Endothelial cell of umbilical vein (primary cell): ENCODE measurements at regions not wholly inside any gene's neighbourhood (a gene's known extent, or its start where the extent isn't known, plus 50 kb on each side); places are given as distances from the start of the nearest gene placed in this dataset.

Experiments used
- BruUV-seq: library from RNA; stranded (reverse); fragments of 400-500 nt; replicated peaks from 2 replicates; lab custom pipeline; 2021; lab: Mats Ljungman, UMichigan
- CTCF ChIA-PET: fragments of 300-600, 350-600 bp; sonication (Branson Sonifier 250); formaldehyde crosslinking; loops from one replicate; lab custom pipeline; 2021; ENCODE audit warnings: antibody characterized with exemption, inconsistent platforms; lab: Charles Lee
- POLR2A ChIA-PET: fragments of 300-600, 350-600 bp; sonication (Branson Sonifier 250); formaldehyde crosslinking; loops from one replicate; lab custom pipeline; 2021; ENCODE audit warnings: antibody characterized with exemption, inconsistent platforms; lab: Charles Lee
- DNase-seq: peaks from one replicate; pipeline ENCODE4 v3.0.0-alpha.2; 2011; ENCODE audit warnings: low read depth, low spot score
- FAIRE-seq: peaks from 2 replicates; lab custom pipeline; 2011; peaks lifted over from hg19 to GRCh38; lab: Jason Lieb, UNC
- H2AFZ ChIP-seq: 2 replicates; pipeline ENCODE4 v1.6.0; 2012; ENCODE audit warnings: low read depth, low read length, control low read depth, inconsistent platforms
- H3K27ac ChIP-seq: 2 replicates; pipeline ENCODE4 v1.5.1; 2011; ENCODE audit warnings: low read depth, mild to moderate bottlenecking, control low read depth, low read length, moderate library complexity; ENCODE audit not compliant: insufficient read depth
- H3K27me3 ChIP-seq, 2 experiments: 2 replicates each; pipeline versions ENCODE4 v1.6.0 to v1.6.1; 2011; ENCODE audit warnings: low read length in 2 of 2, mixed read lengths in 1 of 2; ENCODE audit not compliant: control insufficient read depth in 2 of 2, insufficient read depth in 2 of 2
- H3K36me3 ChIP-seq, 2 experiments: 2 replicates in 1 of 2; 3 replicates in 1 of 2; pipeline ENCODE4 v1.5.1; 2011; ENCODE audit warnings: low read length in 2 of 2, mild to moderate bottlenecking in 1 of 2, moderate library complexity in 1 of 2; ENCODE audit not compliant: control insufficient read depth in 2 of 2, insufficient read depth in 2 of 2; ENCODE audit errors: extremely low read depth in 1 of 2
- H3K4me1 ChIP-seq: 3 replicates; pipeline ENCODE4 v1.5.1; 2011; ENCODE audit warnings: mild to moderate bottlenecking, low read length; ENCODE audit not compliant: control insufficient read depth, insufficient read depth; ENCODE audit errors: extremely low read depth
- H3K4me2 ChIP-seq: 2 replicates; pipeline ENCODE4 v1.6.1; 2011; ENCODE audit warnings: low read length, control low read depth, mixed read lengths; ENCODE audit not compliant: insufficient read depth
- H3K4me3 ChIP-seq, 3 experiments: fragments of 200-600 bp in 1 of 3; sonication (generic), shearing (Covaris generic) in 1 of 3; replicated peaks in 1 of 3; 2 replicates each; pipeline ENCODE4 v1.5.1; 2011 to 2016; ENCODE audit warnings: control low read depth in 3 of 3, low read length in 3 of 3, mild to moderate bottlenecking in 2 of 3, inconsistent platforms in 1 of 3, low read depth in 1 of 3, moderate library complexity in 1 of 3; ENCODE audit not compliant: insufficient read depth in 1 of 3
- H3K79me2 ChIP-seq: 2 replicates; pipeline ENCODE4 v1.6.0; 2012; ENCODE audit warnings: low read length, inconsistent platforms; ENCODE audit not compliant: control insufficient read depth, insufficient read depth
- H3K9ac ChIP-seq: replicated peaks from 2 replicates; pipeline ENCODE3; 2011; ENCODE audit warnings: low read length, control low read depth; ENCODE audit not compliant: insufficient read depth; ENCODE audit errors: extremely low read depth
- H3K9me1 ChIP-seq: replicated peaks from 3 replicates; pipeline ENCODE4 v1.6.0; 2011; ENCODE audit warnings: mild to moderate bottlenecking, low read length; ENCODE audit not compliant: control insufficient read depth, insufficient read depth; ENCODE audit errors: extremely low read depth
- H3K9me3 ChIP-seq: replicated peaks from 2 replicates; pipeline ENCODE4 v1.5.1; 2012; ENCODE audit warnings: low read length, inconsistent platforms; ENCODE audit not compliant: control insufficient read depth, insufficient read depth
- H4K20me1 ChIP-seq: replicated peaks from 2 replicates; pipeline ENCODE3; 2011; ENCODE audit warnings: mild to moderate bottlenecking, low read length; ENCODE audit not compliant: control insufficient read depth, insufficient read depth; ENCODE audit errors: extremely low read depth
- CTCF ChIP-seq, 2 donors: IDR thresholded peaks; 1 replicate in 1 of 2; 2 replicates in 1 of 2; pipeline ENCODE4 v1.5.1; 2011; ENCODE audit warnings: low read length in 2 of 2, mild to moderate bottlenecking in 2 of 2, moderate library complexity in 2 of 2, control low read depth in 1 of 2, inconsistent platforms in 1 of 2, low read depth in 1 of 2; ENCODE audit not compliant: insufficient read depth in 1 of 2; ENCODE audit errors: extremely low read depth in 1 of 2
- EZH2 ChIP-seq: IDR thresholded peaks from 2 replicates; pipeline ENCODE4 v1.6.1; 2012; ENCODE audit warnings: borderline replicate concordance, low read depth, mild to moderate bottlenecking, moderate library complexity, low read length, inconsistent platforms; ENCODE audit not compliant: severe bottlenecking
- FOS ChIP-seq: IDR thresholded peaks from 2 replicates; pipeline ENCODE4 v1.6.1; 2011; ENCODE audit warnings: mild to moderate bottlenecking, low read length, moderate library complexity, borderline replicate concordance; ENCODE audit not compliant: insufficient read depth
- GATA2 ChIP-seq: IDR thresholded peaks from 2 replicates; pipeline ENCODE4 v1.7.0; 2011; ENCODE audit warnings: low read depth, mild to moderate bottlenecking, moderate library complexity, mixed read lengths, low read length; ENCODE audit not compliant: insufficient read length, insufficient read depth
- JUN ChIP-seq: IDR thresholded peaks from 2 replicates; pipeline ENCODE4 v1.6.1; 2011; ENCODE audit warnings: borderline replicate concordance, low read depth; ENCODE audit not compliant: insufficient read length, insufficient read depth
- MAX ChIP-seq: IDR thresholded peaks from 2 replicates; pipeline ENCODE4 v1.6.1; 2011; ENCODE audit not compliant: insufficient read depth, insufficient read length
- MYC ChIP-seq: IDR thresholded peaks from one replicate; pipeline ENCODE4 v1.6.1; 2011; ENCODE audit warnings: mild to moderate bottlenecking, low read depth, low read length
- POLR2A ChIP-seq: IDR thresholded peaks from 2 replicates; pipeline ENCODE4 v1.6.1; 2012; ENCODE audit warnings: low read depth, mild to moderate bottlenecking, control low read depth, low read length
- POLR2AphosphoS5 ChIP-seq: IDR thresholded peaks from 2 replicates; pipeline ENCODE4 v1.6.1; 2012; ENCODE audit warnings: low read depth, mild to moderate bottlenecking, control low read depth, low read length, moderate library complexity; ENCODE audit not compliant: insufficient read depth
- dilution Hi-C: fragments of 300-500 bp; cut with MboI; formaldehyde crosslinking; loops from one replicate; pipeline ENCODE4 v1.15.0; 2019; ENCODE audit warnings: low sequenced_read_pairs; ENCODE audit not compliant: extremely low pct_ligation_motif_present
- intact Hi-C: fragments of 100-400 bp; cut with micrococcal nuclease; formaldehyde crosslinking; loops from one replicate; pipeline ENCODE4 v1.10.0; 2022

GRCh38 chr22:22788460-22789037 lies 99.1 kb upstream of the IGLL5 start:
- TF ChIP-seq FOS: no peak
- no peak for TF ChIP-seq MAX
- no peak for TF ChIP-seq EZH2
- no peak for TF ChIP-seq MYC
- TF ChIP-seq CTCF (IDR thresholded peaks at IDR 0.05; ENCODE audit: extremely low read depth in 1 of 2, insufficient read depth in 1 of 2, low read depth in 1 of 2, low read length in 2 of 2): no peak
- no peak for TF ChIP-seq POLR2A
- no peak for TF ChIP-seq POLR2AphosphoS5
- no peak for TF ChIP-seq JUN
- no peak for TF ChIP-seq GATA2
- H3K4me3 ChIP-seq: no peak overlapping the region
- no peak overlapping the region for H3K9ac ChIP-seq
- H3K4me1 ChIP-seq: no peaks in the 10 kb centered on the region
- no peak overlapping the region for H3K4me2 ChIP-seq
- no peak for DNase-seq
- H2AFZ ChIP-seq: no peak overlapping the region
- ChIA-PET POLR2A (no interaction called here), CTCF (interaction anchor here (0.6 to 4.3 kb wide), 30 partner anchors 9 to 344 kb away, joined by 3 to 75 read pairs (median 4); no protein-coding TSS in a partner anchor)
- no peaks in the 10 kb centered on the region for H4K20me1 ChIP-seq
- no peaks in the 10 kb centered on the region for H3K79me2 ChIP-seq
- H3K9me3 ChIP-seq: no peaks in the 10 kb centered on the region
- H3K36me3 ChIP-seq: no peaks in the 10 kb centered on the region
- peaks cover 0 to 5% of the 10 kb centered on the region in 2 experiments for H3K27me3 ChIP-seq
- no peak for FAIRE-seq
- dilution Hi-C loops (no loop called here), intact Hi-C loops (loop anchor here (1.0 kb wide), 1 partner anchor 168 kb away; no protein-coding TSS in a partner anchor)
- H3K27ac ChIP-seq: no peak overlapping the region
- no peaks in the 10 kb centered on the region for H3K9me1 ChIP-seq
- BruUV-seq: no TSS peak
